Endometrial microvascular endothelial cells (primary cell): ENCODE measurements at regions not wholly inside any gene's neighbourhood (a gene's known extent, or its start where the extent isn't known, plus 50 kb on each side); places are given as distances from the start of the nearest gene placed in this dataset.

Source experiments
- in situ Hi-C: cut with HindIII; loops from 2 replicates; pipeline ENCODE4 v1.10.0; 2017; ENCODE audit warnings: low sequenced_read_pairs, low pct_unique_long_range_greater_than_20kb; ENCODE audit errors: inconsistent ontology term

DNA sequence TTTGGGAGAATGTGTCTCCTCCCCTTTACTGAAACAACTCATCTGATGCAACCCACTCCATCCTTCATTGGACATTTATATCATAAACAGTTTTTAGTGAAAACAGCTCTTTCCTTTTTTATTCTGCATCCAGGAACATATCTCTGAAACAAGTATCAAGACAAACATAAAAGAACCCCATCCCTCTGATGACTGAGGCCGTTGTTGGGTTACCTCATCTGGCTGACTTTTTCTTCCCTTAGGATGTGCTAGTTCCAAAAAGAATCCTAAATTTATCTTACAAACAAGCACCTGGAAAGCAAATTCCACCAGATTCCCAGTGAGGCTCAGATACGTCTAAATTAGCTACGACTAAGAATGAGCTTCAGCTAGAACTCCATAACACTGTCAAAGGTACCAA, 483.7 kb upstream of the INTU start:
- in situ Hi-C loops: no loop called here

DNA sequence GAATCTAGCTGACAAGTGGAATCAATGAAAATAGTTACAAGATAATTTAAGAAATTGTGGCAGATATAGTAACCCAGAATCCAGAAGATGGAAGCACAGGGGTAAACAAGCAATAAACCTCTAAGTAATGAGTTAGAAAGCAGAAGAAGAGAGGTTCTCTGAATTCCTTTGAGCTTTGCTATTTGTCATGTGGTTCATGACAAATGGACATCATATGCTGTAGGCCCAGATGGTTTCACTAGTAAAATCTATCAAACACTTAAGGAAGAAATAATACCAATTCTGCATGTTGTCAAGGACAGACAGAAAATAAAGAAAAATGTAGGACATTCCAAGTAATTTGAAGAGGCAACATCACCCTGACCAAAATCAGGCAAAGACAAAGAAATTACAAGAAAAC, 480.8 kb upstream of the INTU start:
- in situ Hi-C loops: no loop called here

DNA sequence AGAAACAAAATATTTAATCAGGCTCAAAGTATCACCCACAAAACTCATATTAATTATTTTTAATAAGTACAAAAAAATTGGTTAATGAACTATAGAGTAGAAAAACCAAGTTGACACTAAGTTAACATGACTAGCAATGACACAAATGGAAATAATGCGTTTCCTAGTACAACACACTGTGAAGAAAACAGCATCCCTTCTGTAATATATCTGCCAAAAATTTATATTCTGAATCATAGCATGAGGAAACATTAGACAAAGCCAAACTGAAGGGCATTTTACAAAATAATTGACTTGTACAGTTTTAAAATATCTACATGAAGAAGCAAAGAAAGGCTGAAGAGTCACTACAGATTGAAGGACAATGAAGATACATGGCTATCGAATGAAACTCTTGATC, 477.6 kb upstream of the INTU start:
- in situ Hi-C loops: no loop called here

DNA sequence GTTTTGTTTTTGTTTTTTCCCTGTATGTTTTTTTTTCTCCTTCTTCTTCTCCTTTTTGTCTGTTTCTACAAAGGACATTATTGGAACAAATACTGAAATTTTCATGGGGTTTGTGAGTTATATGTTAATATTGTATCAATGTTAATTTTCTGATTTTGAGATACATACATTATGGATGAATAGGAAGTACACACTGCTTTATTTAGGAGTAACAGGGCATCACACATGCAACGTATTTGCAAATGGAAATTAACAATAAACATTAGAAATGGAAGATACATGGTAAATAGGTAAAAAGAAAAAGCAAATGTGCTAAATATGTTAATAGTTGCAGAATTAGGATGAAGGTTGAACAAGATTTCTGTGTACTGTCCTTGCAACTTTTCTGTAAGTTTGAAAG, 477.2 kb upstream of the INTU start:
- in situ Hi-C loops: no loop called here

DNA sequence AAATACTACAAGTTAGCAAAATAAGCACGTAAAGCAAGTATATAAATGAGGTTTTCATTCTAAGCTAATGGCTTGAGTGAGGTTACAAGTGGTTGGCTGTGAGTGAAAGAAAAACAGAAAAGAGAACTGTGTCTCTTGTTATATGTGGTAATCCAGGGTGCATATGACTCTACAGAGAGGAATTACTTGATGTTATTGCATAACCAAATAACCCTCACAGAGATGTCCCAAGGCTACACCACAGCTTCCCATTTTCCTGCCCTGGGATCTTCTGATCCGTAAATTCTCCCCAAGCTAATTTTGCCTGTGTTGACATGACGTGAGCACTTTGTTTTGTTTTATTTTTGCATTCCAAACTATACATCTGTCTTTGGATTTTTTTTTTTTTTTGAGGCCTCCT, 470.0 kb upstream of the INTU start:
- in situ Hi-C loops: no loop called here

DNA sequence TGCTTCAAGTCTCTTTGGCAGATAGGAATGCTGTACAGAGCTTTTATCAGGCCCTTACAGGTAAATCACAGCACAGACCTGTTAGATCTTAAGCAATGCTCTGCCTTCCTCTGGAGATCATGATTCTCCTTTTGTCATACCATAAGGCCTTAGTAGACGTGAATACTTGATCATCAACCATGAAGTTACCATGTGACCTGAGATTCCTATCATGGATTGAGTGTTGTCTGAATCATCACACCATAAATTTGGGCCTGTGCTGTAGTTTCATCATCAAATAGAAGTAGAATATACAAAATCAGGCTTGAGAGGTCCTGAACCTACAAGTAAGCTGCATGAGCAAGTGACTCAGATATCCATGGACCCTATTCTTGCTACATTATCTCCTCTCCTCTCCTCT, 466.8 kb upstream of the INTU start:
- in situ Hi-C loops: no loop called here

DNA sequence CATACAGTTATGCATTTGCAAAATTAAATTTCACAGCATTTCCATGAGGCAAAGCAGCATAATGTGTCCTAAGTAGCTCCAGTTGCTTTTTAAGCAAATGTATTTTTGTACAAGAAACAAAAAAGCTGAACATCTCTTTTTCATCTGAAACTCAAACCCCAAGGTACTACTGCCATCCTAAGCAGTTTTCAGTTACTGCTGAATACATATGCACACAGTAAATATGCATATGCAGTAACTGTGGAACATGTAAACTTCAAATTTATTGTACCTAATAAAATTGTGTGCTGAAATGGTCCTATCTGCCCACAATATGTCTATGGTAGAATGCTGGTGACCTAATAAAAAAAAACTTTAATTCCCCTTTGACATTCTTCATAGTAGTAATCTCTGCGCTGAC, 458.6 kb upstream of the INTU start:
- in situ Hi-C loops: no loop called here

DNA sequence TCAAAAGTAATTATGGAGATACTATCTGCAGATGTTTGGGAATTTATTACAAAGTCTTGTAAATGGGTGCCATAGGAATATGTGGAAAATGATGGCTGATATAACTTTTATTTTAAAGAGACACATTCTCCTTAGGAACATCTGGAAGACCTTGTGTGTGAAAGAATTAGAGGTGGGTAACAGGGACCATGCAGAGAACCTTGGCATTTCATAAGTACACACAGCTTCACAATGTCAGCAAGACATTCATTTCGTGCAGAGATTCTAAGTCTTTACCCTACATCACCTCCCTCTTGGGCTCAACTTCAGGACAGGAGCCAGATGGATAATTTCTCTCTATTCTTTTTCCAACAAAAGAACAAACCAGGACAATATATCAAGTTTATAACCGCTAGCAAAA, 458.1 kb upstream of the INTU start:
- in situ Hi-C loops: no loop called here

DNA sequence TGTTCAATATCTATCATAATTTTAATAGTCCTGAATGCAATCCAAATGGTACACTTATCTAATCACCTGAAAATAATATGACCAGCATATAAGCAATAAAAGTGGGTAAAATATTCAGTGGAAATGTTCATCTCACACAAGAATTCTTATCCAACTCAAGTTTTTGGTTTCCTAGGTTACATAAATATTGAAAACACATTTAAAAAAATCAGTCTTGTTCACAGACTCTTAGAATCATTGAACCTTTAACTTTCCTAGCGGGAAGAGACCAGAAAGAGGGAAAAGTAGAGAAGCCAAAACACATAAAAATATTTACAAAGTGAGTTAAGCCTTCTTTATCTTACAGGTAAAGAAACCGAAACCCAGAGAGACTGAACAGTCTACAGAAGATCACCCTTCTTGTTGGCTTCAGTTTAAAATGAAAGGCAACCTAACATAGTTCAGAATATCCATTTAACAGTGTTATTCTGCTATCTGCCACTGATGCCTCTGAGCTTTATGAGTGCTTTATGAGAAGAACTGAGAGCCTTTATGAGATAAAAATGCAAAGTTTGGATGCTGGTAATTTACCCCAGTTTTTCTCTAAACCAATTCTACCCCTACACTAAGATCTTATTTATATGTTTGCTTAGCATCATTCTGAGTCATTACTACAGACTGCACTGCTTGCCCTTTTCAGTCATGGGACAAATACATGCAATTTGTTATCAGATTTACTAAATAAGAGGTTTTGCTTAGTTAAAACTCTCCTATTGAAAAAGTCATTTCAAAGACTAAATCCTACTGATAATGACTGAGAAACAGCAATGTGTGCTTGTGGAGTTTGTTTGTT, 453.3 kb upstream of the INTU start:
- in situ Hi-C loops: no loop called here

DNA sequence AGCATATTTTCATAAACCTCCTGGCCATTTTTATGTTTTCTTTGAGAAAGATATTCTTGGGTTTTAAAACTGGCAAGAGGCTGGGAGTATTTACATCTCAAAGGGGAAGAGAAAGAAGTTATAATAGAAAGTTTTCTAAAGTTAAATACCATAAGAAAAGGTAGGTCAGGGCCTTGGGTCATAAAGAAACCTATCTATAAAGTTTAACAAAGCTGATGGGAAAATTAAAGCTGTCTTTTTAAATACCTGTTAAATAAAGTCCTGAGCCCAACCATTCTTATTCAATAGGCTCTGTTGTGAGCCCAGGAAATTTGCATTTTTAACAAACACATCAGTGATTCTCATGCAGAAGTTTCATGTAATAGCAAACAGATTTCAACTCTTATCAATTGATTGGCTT, 451.8 kb upstream of the INTU start:
- in situ Hi-C loops: no loop called here

DNA sequence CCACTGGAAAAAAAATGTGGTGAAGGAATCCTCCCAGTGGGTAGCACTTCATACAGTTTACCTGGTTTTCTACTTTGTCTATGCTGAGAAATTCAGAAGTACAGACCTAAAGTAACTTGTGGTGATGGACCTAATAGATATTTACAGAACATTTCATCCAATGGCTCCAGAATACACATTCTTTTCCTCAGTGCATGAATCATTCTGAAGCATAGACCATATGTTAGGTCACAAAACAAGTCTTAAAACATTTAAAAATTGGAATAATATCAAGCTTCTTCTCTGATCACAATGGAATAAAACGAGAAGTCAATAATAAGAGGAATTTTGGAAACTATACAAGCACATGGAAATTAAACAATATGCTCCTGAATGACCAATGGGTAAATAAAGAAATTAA, 450.1 kb upstream of the INTU start:
- in situ Hi-C loops: no loop called here

DNA sequence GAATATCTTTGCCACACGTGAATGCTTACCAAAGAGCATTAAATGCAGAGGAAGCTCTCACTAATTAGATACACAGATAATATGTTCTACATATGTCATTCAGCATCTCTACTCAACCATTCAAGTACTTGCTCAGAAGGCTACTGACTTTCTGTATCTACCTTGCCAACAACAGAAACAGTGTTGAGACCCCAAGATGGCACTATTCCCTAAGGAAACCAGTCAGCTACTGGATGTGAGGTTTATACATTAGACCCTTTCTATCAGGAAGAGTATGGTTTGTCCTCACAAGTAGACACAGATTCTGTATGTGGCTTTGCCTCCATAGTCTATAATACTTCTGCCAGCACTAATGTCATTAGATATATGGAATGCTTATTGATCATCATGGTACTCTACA, 443.9 kb upstream of the INTU start:
- in situ Hi-C loops: no loop called here

DNA sequence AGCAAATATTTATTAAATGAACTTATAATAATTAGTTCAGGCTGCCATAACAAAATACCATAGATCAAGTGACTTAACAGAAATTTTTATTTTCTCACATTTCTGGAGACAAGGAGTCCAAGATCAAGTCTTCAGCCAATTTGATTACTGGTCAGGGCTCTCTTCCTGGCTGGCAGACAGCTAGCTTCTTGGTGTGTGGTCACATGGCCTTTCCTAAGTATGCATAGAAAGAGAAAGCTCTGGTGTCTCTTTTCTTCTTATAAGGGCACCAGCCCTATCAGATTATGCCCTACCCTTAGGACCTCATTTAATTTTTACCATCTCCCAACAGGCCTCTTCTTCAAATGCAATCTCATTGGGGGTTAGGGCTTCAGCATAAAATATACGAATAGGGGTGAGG, 438.5 kb upstream of the INTU start:
- in situ Hi-C loops: no loop called here

DNA sequence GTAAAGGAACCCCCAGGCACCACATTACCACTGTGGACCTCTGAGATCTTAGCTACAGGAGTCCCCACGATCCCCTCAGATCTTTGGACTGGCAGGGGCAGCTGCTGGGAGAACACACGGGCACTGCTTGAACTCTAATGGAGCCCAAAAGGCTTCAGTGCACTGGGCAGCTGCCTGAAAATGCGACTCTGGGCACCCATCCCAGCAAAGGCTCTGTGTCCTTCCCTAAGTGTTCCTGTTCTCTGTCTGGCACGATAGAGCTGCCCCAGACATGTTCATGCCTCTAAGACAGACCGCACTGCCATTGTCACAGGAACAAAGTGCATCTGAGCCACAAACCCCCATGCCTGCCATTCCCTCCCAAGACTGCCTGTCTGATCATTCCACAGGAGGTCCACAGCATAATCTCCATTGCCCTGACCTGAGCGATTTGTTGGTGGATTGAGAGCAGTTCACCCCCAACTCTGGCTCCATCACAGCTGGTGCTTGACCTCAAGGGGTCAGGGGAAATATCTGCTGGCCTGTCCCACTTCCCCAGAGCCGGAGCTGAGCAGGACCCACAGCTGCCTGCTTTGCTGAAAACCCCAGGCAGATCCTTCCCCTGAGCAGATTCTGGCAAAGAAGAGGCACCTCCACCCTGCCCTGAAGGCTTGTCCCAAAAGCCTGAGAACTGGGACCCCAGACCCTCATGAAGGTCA, 436.0 kb upstream of the INTU start:
- in situ Hi-C loops: no loop called here

DNA sequence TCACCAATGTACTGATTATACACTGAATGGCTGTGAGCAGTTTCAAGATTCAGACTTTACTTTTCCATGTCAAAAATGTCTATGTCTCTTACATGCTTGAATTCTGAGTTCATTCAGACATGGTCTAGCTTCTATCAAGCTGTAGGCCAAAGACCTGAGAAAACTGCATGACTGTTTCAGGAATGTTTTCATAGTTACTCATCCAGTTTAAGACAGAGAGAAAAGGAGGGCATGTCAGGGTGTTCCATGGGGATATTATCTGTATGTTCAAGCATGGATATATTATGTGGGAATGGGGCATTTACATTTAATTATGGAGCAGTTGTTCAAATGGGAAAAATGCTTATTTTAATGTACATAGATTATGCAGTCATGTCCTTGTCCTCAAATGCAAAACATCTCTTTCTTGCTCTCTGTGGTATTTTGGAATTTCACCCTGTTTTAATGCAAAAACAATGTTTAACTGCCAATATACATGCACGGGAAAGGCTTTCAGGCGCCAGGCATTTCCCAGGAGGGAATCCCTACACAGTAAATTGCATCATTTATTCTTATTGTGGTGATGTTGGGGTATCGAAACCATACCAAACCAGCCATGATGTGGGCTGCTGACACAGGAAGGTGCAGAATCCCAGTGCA, 429.1 kb upstream of the INTU start:
- in situ Hi-C loops: no loop called here

DNA sequence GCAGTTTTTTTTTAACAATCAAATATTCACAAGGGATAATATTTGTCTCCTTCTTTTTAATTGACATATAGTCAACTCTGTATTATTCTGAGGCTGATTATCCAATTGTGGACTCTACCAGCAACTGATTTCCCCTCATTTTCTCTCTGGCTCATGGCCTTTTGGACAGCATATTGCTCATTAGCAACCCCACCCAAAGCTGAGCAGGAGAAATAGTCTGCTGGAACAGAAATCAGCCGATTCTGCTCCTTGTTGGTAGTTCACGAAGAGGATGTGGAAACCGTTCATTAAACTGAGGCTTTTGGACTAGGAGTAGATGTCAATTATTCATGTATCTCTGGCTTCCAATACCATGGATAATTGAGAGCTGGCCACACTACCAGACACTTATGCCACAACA, 428.4 kb upstream of the INTU start:
- in situ Hi-C loops: no loop called here

DNA sequence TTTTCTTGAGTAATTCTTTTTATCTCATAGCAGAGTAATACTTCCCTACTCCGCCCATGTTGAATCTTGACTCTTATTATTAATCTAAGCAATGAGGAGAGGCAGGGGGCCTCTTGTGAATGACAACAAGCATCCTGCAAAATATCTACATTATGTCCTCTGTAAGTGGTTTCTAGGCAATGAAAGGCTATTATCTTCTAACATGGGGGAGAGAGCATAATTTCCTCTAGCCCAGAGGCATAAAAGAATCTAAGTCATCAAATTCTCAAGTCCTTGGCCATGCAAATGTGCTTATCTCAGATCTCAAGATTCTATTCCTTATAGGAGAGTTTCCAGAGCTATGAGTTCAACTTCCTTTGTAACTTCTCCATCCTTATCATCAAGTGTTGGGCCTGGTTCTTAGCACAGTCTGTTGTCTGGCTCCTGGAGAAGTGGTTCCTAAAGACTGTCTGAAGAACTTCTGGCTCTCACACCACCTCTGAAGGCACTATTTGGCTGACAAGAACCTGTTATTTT, 423.1 kb upstream of the INTU start:
- in situ Hi-C loops: no loop called here

DNA sequence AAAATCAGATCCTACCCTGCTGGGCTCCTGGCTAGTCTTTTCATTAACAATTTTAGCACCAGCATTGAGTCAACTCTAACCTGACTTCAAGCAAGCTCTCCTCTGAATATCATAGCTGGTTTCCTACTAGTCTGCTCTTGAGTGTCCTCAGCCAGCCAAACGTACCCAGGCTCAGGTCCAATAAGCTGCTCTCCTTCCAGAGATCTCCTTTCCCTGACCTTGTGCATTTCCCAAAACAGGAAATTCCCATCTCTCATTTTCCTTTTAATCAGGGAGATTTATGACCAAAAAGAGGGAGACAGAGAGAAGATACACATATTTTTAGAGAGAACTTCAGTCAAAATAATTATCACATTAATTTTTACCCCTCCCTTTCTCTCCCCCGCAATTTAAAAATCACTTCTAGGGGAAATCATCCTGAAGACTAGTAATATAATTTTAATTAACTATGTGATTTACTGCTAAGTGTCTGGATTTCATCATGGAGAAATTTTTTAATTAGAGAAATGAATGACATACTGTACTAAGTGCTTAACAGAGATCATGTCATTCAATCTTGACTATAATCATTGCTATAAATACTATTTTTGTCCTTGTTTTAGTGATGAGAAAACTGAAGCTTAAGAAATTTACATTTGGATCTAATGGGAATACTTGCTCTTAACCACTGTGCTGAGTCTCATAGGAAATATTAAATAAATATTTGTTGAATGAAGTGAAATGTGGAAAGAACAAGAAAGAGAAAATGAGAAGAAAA, 421.7 kb upstream of the INTU start:
- in situ Hi-C loops: no loop called here
